ENCODE measurements at regions not wholly inside any gene's neighbourhood (a gene's known extent, or its start where the extent isn't known, plus 50 kb on each side); places are given as distances from the start of the nearest gene placed in this dataset.

DNA sequence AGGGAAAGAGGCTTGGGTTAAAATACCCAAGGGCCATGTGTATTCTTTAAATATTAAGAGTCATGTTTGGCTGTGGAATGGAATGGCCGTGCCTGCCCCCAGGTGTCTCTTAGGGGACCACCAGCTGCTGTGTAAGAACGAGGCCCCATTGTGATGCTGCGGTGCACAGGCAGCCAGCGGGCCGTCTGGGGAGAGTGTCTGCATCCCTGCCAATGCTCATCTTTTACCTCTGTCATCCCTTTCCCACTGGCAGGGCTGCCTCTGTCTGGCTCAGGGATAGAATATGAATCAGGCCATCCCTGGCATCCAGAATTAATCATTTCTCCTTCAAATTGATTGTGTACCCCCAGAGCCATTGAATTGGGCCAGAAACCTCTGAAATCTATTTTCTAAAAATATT lies 137.8 kb upstream of the GALNT17 start:
- no peak for DNase-seq

DNA sequence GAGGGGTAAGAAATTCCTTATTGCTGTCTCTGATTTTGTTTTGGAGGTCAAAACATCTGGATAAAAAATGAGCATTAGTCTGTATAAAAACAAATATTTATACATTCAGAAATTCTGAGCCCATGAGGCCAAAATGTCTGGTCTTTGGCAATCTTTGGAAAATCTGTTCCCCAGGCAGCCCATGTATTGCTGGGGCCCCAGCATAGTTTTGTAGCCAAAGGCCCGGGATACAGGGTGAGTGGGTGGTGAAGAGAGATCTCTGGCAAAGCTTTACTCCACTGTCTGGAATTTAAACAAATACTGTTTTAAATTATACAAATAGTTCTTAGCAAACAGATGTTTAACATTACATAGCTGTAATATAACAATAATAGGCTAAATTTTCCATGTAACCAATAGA lies 134.7 kb upstream of the GALNT17 start:
- DNase-seq: no peak

DNA sequence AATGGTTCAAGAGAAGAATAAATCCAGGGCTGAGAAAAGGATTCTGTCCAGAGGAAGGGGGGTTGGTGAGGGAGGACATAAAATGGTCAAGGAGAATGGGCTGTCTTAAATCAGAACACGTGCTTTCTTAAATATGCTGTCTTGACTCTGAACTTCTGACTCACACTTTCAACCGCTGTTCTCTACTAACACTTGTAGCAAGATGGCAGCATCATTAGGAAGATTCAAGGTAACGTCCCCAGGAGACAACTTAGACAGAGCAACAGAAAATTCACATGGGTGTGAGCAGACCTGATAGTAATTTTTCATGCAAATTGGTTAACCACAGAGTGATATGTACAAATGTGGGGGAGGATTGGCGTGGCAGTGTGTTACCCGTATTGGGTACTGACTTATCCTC lies 126.8 kb upstream of the GALNT17 start:
- no peak for DNase-seq

DNA sequence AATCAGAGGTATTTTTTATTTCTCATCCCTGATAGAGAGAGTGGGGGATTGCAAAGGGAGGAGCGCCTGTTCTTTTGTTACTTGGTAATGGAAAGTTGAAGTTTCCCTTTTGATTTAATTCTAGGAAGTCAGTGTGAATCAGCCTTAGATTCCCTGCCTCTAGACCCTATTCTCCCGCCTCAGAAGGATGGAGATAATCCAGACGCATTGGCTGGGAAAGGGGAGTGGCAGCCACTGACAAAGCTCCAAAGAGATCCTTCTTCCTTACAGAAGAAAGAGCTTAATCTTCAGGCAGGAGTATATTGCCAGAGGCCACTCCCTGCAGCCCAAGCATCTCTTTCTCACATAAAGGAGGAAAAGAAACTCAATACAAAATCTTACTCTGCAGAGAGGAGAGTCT lies 122.3 kb upstream of the GALNT17 start:
- DNase-seq: no peak

DNA sequence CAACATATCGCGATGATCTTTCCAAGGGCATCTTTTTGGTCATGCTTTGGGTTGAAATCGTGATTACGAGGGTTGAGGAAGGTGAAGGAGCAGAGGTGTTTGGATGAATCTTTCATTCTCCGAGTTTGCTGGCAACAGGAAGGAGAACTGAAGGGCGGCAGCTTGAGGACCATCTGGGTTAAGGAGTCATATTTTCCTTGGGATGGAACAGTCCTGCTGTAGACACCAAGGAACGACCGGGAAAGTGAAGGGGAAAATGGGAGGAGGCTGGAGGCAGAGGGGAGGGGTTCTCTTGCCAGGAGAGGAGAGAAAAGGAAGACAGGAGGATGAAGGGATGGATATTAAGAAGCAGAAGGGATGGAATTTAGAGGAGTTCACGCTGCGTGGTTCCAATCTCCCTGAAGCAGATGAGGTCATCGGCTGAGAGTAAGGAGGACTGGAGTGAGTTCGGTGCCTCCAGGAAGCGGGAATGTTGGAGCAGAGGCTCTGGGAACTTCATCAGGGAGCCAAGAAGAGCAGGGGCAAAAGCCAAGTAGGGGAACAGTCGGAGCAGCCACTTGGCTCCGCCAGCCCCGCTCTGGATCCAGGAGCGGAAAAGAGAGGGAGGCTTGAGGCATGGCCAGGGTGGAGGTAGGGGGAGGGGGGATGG lies 116.6 kb upstream of the GALNT17 start:
- DNase-seq: no peak

GRCh38 chr7:71016401-71016800 lies 115.5 kb upstream of the GALNT17 start:
- DNase-seq: no peak

DNA sequence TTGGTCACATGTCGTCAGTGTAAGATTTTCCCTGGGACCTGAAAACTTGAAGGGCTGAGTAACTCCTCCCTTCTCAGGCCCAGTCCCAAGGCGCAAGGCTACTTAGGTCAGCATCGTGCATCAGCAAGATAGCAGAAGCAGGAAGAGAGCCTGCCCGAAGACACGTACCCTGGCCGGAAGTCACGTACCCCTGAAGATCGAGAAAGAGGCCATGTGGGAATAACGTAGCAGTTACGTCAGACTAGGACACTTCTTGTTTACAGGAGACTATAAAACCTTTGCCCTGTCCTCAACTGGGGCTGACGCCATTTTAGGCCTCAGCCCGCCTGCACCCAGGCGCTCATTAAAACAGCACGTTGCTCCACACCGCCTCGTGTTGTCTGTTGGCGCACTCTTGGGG lies 114.3 kb upstream of the GALNT17 start:
- no peak for DNase-seq

- DNase-seq: no peak
These were observed 112.2 kb upstream of the GALNT17 start for GRCh38 chr7:71019706-71020105.

- no peak for DNase-seq
These were observed 110.8 kb upstream of the GALNT17 start for GRCh38 chr7:71021131-71021530.

- DNase-seq: no peak
These were observed 105.3 kb upstream of the GALNT17 start for GRCh38 chr7:71026680-71027079.

DNA sequence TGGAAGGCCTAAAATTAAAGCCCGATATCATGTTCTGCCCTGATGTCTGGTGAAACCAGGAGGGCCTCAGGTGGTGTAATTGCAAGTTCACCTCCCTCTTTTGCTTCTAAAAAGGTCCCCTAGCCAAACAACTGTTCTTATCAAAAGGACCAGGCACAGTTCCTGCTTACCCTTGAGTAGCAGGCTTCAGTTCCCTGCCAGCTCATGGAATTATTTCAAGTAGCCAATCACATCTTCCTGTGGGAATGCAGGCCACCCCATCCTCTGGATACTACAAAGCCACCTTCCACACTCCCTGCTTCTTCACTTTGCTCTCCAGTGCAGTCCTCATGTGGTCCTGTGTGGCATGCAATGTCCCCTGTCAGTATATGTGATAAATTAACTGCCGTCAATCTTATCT lies 97.7 kb upstream of the GALNT17 start:
- DNase-seq: no peak

DNA sequence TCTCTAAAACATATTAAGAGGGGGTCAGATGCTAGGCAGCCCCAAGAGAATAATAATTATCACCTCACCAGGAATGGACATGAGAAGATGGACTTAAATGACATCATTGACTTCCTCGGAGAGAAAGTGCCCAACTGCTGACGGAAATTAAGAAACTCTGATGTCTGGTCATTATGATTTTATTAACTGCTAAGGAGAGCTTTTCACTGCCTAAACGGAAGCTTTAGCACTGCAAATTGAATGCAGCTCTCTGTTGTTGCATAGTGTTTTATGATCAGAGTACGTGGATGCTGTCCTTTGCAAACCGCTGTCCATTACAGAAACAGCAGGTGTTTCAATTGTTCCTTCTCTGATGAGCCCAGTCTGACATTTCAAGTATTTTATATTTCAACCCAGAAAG lies 89.4 kb upstream of the GALNT17 start:
- DNase-seq: no peak

GRCh38 chr7:71050492-71050891 lies 81.5 kb upstream of the GALNT17 start:
- no peak for DNase-seq

DNA sequence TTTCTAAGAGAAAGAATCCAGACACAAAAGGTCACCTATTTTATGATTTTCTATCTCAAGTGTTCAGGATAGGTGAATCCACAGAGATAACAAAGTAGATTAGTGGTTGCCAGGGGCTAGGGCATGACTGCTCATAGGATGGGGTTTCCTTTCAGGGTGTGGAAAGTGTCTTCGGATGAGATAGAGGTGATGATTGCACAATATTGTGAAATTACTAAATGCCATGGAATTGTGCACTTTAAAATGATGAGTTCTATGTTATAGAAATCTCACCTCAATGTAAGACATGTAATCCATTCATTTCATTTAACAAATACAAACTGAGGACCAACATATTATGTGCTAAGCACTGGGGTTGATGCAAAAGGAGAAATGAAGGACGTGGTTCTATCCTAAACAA lies 76.4 kb upstream of the GALNT17 start:
- no peak for DNase-seq

GRCh38 chr7:71077743-71078476 lies 54.0 kb upstream of the GALNT17 start:
- no peak for DNase-seq
